ENCODE measurements at regions not wholly inside any gene's neighbourhood (a gene's known extent, or its start where the extent isn't known, plus 50 kb on each side); places are given as distances from the start of the nearest gene placed in this dataset.

- H4K20me1 ChIP-seq (ENCODE audit: insufficient read depth, low read depth, low read length): no peaks in the 10 kb centered on the region
- H3K9ac ChIP-seq (ENCODE audit: low read length): no peak overlapping the region
- H3K4me2 ChIP-seq (ENCODE audit: low read depth, low read length, poor library complexity, severe bottlenecking): no peak overlapping the region
- no peak for DNase-seq
- H2AFZ ChIP-seq (ENCODE audit: low read length): no peak overlapping the region
- no peaks in the 10 kb centered on the region for H3K4me1 ChIP-seq (ENCODE audit: low read length)
- no peaks in the 10 kb centered on the region for H3K79me2 ChIP-seq (ENCODE audit: low read length)
- H3K27ac ChIP-seq (ENCODE audit: low read length): no peak overlapping the region
- H3K4me3 ChIP-seq (ENCODE audit: low read length): no peak overlapping the region
- no peaks in the 10 kb centered on the region for H3K27me3 ChIP-seq (ENCODE audit: low read length)
- H3K36me3 ChIP-seq (ENCODE audit: insufficient read depth, low read length): no peaks in the 10 kb centered on the region
- H3K9me2 ChIP-seq (replicated peaks; ENCODE audit: insufficient read depth, low read length): no peaks in the 10 kb centered on the region
- no peaks in the 10 kb centered on the region for H3K9me3 ChIP-seq (ENCODE audit: low read length)
These were observed 111.4 kb upstream of the TAC1 start for GRCh38 chr7:97620495-97620894.

DNA sequence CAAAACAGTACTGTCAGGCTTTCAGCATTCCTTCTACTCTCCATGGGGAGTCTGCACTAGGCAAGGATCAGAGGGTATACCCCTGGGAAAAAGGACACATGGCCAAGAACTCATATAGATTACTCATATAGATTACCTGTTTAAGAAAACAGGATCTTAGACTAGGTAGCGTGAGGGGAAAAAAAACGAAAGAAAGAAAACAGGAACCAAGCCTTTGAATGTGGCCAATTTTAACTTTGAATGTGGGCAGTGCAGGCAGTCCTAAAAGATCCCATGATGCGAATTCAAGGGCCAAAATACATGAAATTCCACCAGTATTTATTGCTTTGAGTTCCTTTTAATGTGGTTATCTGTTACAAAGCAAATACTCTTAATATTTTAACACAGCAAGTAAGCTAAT, 108.6 kb upstream of the TAC1 start:
- Histone ChIP-seq H3K36me3 (ENCODE audit: insufficient read depth, low read length) (no peaks in the 10 kb centered on the region), H3K9me3 (ENCODE audit: low read length) (no peaks in the 10 kb centered on the region), H2AFZ (ENCODE audit: low read length) (no peak overlapping the region), H3K4me1 (ENCODE audit: low read length) (no peaks in the 10 kb centered on the region), H4K20me1 (ENCODE audit: insufficient read depth, low read depth, low read length) (no peaks in the 10 kb centered on the region), H3K79me2 (ENCODE audit: low read length) (no peaks in the 10 kb centered on the region), H3K27me3 (ENCODE audit: low read length) (no peaks in the 10 kb centered on the region), H3K9ac (ENCODE audit: low read length) (no peak overlapping the region), H3K9me2 (replicated peaks; ENCODE audit: insufficient read depth, low read length) (no peaks in the 10 kb centered on the region), H3K4me2 (ENCODE audit: low read depth, low read length, poor library complexity, severe bottlenecking) (no peak overlapping the region), H3K27ac (ENCODE audit: low read length) (no peak overlapping the region), H3K4me3 (ENCODE audit: low read length) (no peak overlapping the region)
- DNase-seq: no peak

DNA sequence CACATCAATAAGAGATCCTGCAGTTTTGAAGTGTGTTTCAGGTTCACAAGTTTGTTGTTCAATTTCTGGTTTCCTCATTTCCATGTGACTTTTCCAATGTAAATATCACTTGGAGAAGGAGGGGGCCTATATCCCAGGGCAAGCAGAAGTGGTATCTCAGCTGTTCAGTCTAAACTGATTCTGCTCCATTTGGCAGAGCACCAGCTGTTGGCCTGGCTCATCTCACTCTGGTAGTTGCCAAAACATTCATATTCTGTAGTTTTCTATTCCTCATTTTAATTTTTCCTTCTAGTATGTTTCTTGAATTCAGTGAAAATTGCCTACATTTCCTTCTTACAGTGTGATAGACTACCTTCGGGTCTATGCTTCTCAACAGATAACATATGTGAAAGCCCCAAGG, 101.8 kb upstream of the TAC1 start:
- H3K27ac ChIP-seq (ENCODE audit: low read length): no peak overlapping the region
- H2AFZ ChIP-seq (ENCODE audit: low read length): no peak overlapping the region
- DNase-seq: no peak
- no peaks in the 10 kb centered on the region for H3K9me2 ChIP-seq (replicated peaks; ENCODE audit: insufficient read depth, low read length)
- no peak overlapping the region for H3K4me2 ChIP-seq (ENCODE audit: low read depth, low read length, poor library complexity, severe bottlenecking)
- H3K9ac ChIP-seq (ENCODE audit: low read length): no peak overlapping the region
- H3K9me3 ChIP-seq (ENCODE audit: low read length): no peaks in the 10 kb centered on the region
- no peaks in the 10 kb centered on the region for H3K79me2 ChIP-seq (ENCODE audit: low read length)
- no peak overlapping the region for H3K4me3 ChIP-seq (ENCODE audit: low read length)
- no peaks in the 10 kb centered on the region for H3K36me3 ChIP-seq (ENCODE audit: insufficient read depth, low read length)
- no peaks in the 10 kb centered on the region for H4K20me1 ChIP-seq (ENCODE audit: insufficient read depth, low read depth, low read length)
- H3K27me3 ChIP-seq (ENCODE audit: low read length): no peaks in the 10 kb centered on the region
- no peaks in the 10 kb centered on the region for H3K4me1 ChIP-seq (ENCODE audit: low read length)

GRCh38 chr7:97635622-97636021, 96.3 kb upstream of the TAC1 start:
- H3K9ac ChIP-seq (ENCODE audit: low read length): no peak overlapping the region
- no peak overlapping the region for H3K27ac ChIP-seq (ENCODE audit: low read length)
- H3K9me3 ChIP-seq (ENCODE audit: low read length): no peaks in the 10 kb centered on the region
- H3K4me3 ChIP-seq (ENCODE audit: low read length): no peak overlapping the region
- no peak overlapping the region for H2AFZ ChIP-seq (ENCODE audit: low read length)
- no peaks in the 10 kb centered on the region for H3K27me3 ChIP-seq (ENCODE audit: low read length)
- H3K9me2 ChIP-seq (replicated peaks; ENCODE audit: insufficient read depth, low read length): no peaks in the 10 kb centered on the region
- no peaks in the 10 kb centered on the region for H3K36me3 ChIP-seq (ENCODE audit: insufficient read depth, low read length)
- no peak for DNase-seq
- no peaks in the 10 kb centered on the region for H4K20me1 ChIP-seq (ENCODE audit: insufficient read depth, low read depth, low read length)
- H3K4me1 ChIP-seq (ENCODE audit: low read length): no peaks in the 10 kb centered on the region
- no peaks in the 10 kb centered on the region for H3K79me2 ChIP-seq (ENCODE audit: low read length)
- no peak overlapping the region for H3K4me2 ChIP-seq (ENCODE audit: low read depth, low read length, poor library complexity, severe bottlenecking)

DNA sequence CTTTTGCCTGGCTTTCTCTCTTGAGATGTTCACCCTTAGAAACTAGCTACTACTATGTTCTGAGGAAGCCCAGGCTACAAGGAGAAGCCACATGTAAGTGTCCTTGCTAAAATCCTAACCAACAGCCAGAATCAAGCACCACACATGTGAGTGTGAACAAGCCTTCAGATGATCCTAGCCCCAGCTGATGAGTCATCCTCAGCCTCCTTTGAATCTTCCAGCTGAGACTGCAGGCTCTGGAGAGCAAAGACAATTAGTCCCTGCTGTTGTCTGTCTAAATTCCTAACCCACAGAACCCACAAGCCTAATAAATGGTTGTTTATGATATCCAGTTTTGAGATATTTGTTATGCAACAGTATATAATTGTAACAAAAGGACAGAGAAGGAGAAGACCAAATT, 92.8 kb upstream of the TAC1 start:
- Histone ChIP-seq H3K9me3 (ENCODE audit: low read length) (no peaks in the 10 kb centered on the region), H3K9me2 (replicated peaks; ENCODE audit: insufficient read depth, low read length) (no peaks in the 10 kb centered on the region), H3K9ac (ENCODE audit: low read length) (no peak overlapping the region), H3K27ac (ENCODE audit: low read length) (no peak overlapping the region), H2AFZ (ENCODE audit: low read length) (no peak overlapping the region), H3K4me3 (ENCODE audit: low read length) (no peak overlapping the region), H3K4me1 (ENCODE audit: low read length) (no peaks in the 10 kb centered on the region), H3K27me3 (ENCODE audit: low read length) (no peaks in the 10 kb centered on the region), H4K20me1 (ENCODE audit: insufficient read depth, low read depth, low read length) (no peaks in the 10 kb centered on the region), H3K36me3 (ENCODE audit: insufficient read depth, low read length) (no peaks in the 10 kb centered on the region), H3K4me2 (ENCODE audit: low read depth, low read length, poor library complexity, severe bottlenecking) (no peak overlapping the region), H3K79me2 (ENCODE audit: low read length) (no peaks in the 10 kb centered on the region)
- no peak for DNase-seq

DNA sequence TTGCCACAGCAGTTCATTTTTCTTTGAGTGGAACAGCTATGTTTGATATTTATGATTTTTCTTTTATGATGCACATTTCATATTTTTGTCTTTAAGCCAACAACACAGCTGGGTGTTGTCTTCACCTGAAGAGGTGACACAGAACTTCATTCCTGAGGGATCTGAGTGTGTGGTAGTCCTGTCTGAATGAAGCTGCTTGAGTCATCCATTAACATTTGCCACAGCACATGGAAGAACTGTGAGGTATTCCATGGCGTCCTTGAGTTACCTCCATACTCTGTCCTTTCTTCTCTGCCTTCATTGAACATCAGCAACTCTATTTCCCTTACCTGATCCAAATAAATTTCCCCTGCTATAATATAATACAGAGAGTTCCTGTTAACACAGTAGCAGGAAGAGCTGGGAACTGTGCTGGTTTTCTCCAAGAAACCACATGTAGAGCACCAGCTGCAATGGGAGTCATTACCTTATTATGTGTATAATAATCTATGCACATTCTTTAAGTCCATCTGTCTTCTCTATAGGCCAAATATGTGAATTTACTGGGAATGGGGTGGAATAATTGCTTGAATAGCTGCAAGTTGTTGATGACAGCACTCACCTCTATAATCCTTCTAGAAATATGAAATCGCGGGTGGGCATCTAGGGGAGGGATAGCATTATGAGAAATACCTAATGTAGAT, 72.4 kb upstream of the TAC1 start:
- H3K9me3 ChIP-seq (ENCODE audit: low read length): no peaks in the 10 kb centered on the region
- no peaks in the 10 kb centered on the region for H3K79me2 ChIP-seq (ENCODE audit: low read length)
- no peak overlapping the region for H2AFZ ChIP-seq (ENCODE audit: low read length)
- H3K4me2 ChIP-seq (ENCODE audit: low read depth, low read length, poor library complexity, severe bottlenecking): no peak overlapping the region
- no peaks in the 10 kb centered on the region for H3K36me3 ChIP-seq (ENCODE audit: insufficient read depth, low read length)
- H3K9me2 ChIP-seq (replicated peaks; ENCODE audit: insufficient read depth, low read length): no peaks in the 10 kb centered on the region
- no peaks in the 10 kb centered on the region for H4K20me1 ChIP-seq (ENCODE audit: insufficient read depth, low read depth, low read length)
- DNase-seq: no peak
- no peak overlapping the region for H3K4me3 ChIP-seq (ENCODE audit: low read length)
- no peak overlapping the region for H3K9ac ChIP-seq (ENCODE audit: low read length)
- H3K27ac ChIP-seq (ENCODE audit: low read length): no peak overlapping the region
- H3K4me1 ChIP-seq (ENCODE audit: low read length): no peaks in the 10 kb centered on the region
- H3K27me3 ChIP-seq (ENCODE audit: low read length): no peaks in the 10 kb centered on the region

DNA sequence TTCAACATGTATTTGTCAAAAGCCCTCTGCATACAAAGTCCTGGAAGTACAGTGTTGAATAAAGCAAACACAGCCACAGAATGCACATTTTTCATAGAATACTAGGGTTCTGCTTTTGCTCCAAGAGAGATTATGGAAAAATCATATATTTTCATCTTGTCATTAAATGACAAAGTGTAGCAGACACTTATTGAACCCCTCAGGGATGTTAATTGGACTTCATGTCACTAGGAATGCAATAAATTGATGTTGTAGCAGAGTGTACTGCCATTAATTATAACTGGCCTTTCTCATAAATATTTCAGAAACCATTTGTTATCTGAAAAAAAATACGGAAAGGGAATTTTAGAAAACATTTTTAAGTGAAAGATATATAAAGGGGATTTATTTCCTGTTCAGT, 64.5 kb upstream of the TAC1 start:
- H3K27me3 ChIP-seq (ENCODE audit: low read length): no peaks in the 10 kb centered on the region
- H3K4me3 ChIP-seq (ENCODE audit: low read length): no peak overlapping the region
- no peaks in the 10 kb centered on the region for H3K9me3 ChIP-seq (ENCODE audit: low read length)
- H3K9ac ChIP-seq (ENCODE audit: low read length): no peak overlapping the region
- H3K27ac ChIP-seq (ENCODE audit: low read length): no peak overlapping the region
- H3K36me3 ChIP-seq (ENCODE audit: insufficient read depth, low read length): no peaks in the 10 kb centered on the region
- DNase-seq: no peak
- no peaks in the 10 kb centered on the region for H3K9me2 ChIP-seq (replicated peaks; ENCODE audit: insufficient read depth, low read length)
- no peaks in the 10 kb centered on the region for H3K79me2 ChIP-seq (ENCODE audit: low read length)
- H2AFZ ChIP-seq (ENCODE audit: low read length): no peak overlapping the region
- H3K4me2 ChIP-seq (ENCODE audit: low read depth, low read length, poor library complexity, severe bottlenecking): no peak overlapping the region
- no peaks in the 10 kb centered on the region for H4K20me1 ChIP-seq (ENCODE audit: insufficient read depth, low read depth, low read length)
- no peaks in the 10 kb centered on the region for H3K4me1 ChIP-seq (ENCODE audit: low read length)

GRCh38 chr7:97671571-97671970, 60.3 kb upstream of the TAC1 start:
- Histone ChIP-seq H3K9me2 (replicated peaks; ENCODE audit: insufficient read depth, low read length) (no peaks in the 10 kb centered on the region), H3K36me3 (ENCODE audit: insufficient read depth, low read length) (no peaks in the 10 kb centered on the region), H3K9me3 (ENCODE audit: low read length) (no peaks in the 10 kb centered on the region), H3K27ac (ENCODE audit: low read length) (no peak overlapping the region), H2AFZ (ENCODE audit: low read length) (no peak overlapping the region), H3K27me3 (ENCODE audit: low read length) (no peaks in the 10 kb centered on the region), H3K4me2 (ENCODE audit: low read depth, low read length, poor library complexity, severe bottlenecking) (no peak overlapping the region), H4K20me1 (ENCODE audit: insufficient read depth, low read depth, low read length) (no peaks in the 10 kb centered on the region), H3K79me2 (ENCODE audit: low read length) (no peaks in the 10 kb centered on the region), H3K9ac (ENCODE audit: low read length) (no peak overlapping the region), H3K4me1 (ENCODE audit: low read length) (no peaks in the 10 kb centered on the region), H3K4me3 (ENCODE audit: low read length) (no peak overlapping the region)
- no peak for DNase-seq

- Histone ChIP-seq H3K9me2 (replicated peaks; ENCODE audit: insufficient read depth, low read length) (no peaks in the 10 kb centered on the region), H3K4me3 (ENCODE audit: low read length) (no peak overlapping the region), H4K20me1 (ENCODE audit: insufficient read depth, low read depth, low read length) (no peaks in the 10 kb centered on the region), H3K4me1 (ENCODE audit: low read length) (no peaks in the 10 kb centered on the region), H3K9ac (ENCODE audit: low read length) (no peak overlapping the region), H2AFZ (ENCODE audit: low read length) (no peak overlapping the region), H3K36me3 (ENCODE audit: insufficient read depth, low read length) (no peaks in the 10 kb centered on the region), H3K27me3 (ENCODE audit: low read length) (no peaks in the 10 kb centered on the region), H3K4me2 (ENCODE audit: low read depth, low read length, poor library complexity, severe bottlenecking) (no peak overlapping the region), H3K27ac (ENCODE audit: low read length) (no peak overlapping the region), H3K79me2 (ENCODE audit: low read length) (no peaks in the 10 kb centered on the region), H3K9me3 (ENCODE audit: low read length) (no peaks in the 10 kb centered on the region)
- no peak for DNase-seq
These were observed 51.3 kb upstream of the TAC1 start for GRCh38 chr7:97680622-97681021.
